ENCODE measurements at regions not wholly inside any gene's neighbourhood (a gene's known extent, or its start where the extent isn't known, plus 50 kb on each side); places are given as distances from the start of the nearest gene placed in this dataset.

DNA sequence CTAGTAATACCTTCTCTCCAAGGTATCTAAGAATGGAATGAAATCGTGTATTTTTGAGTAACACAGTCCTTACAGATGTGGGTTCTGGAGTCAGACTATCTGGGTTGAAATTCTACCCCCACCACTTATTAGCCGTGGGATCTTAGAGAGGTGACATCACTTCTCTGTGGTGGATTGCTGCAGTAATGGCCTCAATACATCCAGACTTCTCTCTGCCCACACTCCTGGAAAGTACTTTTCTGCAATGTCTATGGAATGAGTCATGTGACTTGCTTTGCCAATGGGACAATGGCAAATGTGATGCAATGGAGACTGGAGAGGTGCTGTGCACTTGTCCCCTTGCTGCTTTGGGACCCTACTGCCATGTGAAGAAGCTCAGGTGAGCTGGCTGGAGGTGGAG lies 418.2 kb downstream of the HAPSTR1 start:
- H3K4me3 Mint-ChIP-seq = no peak overlapping the region
- DNase-seq = no peak
- peaks cover 8% of the 10 kb centered on the region for H3K9me3 Mint-ChIP-seq
- H3K4me1 Mint-ChIP-seq = no peaks in the 10 kb centered on the region
- no peak overlapping the region for H3K27ac Mint-ChIP-seq
- H3K36me3 Mint-ChIP-seq (ENCODE audit: low read depth) = no peaks in the 10 kb centered on the region
- intact Hi-C loops (cut with micrococcal nuclease) = no loop called here
- H3K27me3 Mint-ChIP-seq = no peaks in the 10 kb centered on the region

DNA sequence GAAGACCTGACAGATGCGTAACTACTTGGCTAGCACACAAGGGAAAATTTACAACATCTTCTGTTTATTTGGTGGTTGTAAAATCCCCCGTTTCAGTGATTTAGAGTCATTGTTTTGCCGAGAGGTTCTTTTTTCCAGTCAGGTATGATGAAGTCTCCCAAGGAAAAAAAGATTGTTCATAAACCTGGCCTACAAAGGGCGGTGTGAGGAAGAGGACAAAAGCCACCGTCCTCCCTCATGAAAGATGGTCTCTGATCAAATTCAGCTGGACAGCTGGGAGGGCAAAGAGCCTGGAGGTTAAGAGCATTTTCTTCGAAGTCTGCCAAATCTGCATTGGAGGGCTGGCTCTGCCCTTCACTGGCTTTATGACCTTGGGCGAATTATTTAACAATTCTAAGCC lies 419.9 kb downstream of the HAPSTR1 start:
- Mint-ChIP-seq H3K27me3 (no peaks in the 10 kb centered on the region), H3K36me3 (ENCODE audit: low read depth) (no peaks in the 10 kb centered on the region), H3K4me1 (no peaks in the 10 kb centered on the region), H3K27ac (no peak overlapping the region), H3K4me3 (no peak overlapping the region), H3K9me3 (peaks cover 8% of the 10 kb centered on the region)
- intact Hi-C loops (cut with micrococcal nuclease) = no loop called here
- DNase-seq = no peak

DNA sequence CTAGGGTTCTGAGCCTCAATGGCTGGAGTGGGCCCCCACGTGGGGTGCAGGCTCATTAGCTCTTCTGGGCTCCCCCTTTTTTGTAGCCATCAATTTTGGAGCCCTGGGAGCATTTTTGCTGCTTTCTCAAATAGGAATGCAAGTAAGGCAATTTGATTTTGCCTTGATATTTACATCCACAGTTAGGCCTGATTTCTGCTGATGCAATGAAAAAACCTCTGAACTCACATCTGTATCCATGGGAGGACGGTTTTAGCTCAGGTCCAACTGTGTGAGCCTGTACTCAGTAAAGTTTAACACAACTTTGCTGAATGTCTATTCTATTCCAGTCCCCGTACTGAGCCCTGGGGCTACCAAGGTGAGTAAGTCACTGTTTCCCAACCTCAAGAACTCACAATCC lies 425.0 kb downstream of the HAPSTR1 start:
- Mint-ChIP-seq H3K4me3 (no peak overlapping the region), H3K9me3 (peaks cover 4% of the 10 kb centered on the region), H3K36me3 (ENCODE audit: low read depth) (no peaks in the 10 kb centered on the region), H3K27ac (no peak overlapping the region), H3K27me3 (no peaks in the 10 kb centered on the region), H3K4me1 (no peaks in the 10 kb centered on the region)
- DNase-seq = no peak
- intact Hi-C loops (cut with micrococcal nuclease) = no loop called here

DNA sequence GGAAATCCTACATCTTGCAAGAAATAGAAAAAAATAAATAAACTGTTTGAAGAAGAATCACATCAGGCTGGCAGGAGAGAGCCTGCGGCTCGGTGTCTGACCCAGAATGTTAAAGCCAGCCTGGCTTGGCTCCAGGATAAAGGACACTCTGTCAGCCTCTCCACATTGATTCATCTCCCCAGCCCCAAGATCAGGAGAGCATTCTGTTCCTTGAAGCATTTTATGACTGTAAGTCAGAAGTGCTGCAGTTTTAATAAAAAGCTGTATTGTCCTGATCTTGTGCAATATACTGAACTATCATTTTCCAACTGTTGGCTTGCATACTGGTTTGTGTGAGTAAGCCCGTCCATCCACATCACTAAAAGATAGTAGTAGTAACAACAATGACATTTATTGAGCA lies 426.6 kb downstream of the HAPSTR1 start:
- Mint-ChIP-seq H3K4me1 (no peaks in the 10 kb centered on the region), H3K27me3 (no peaks in the 10 kb centered on the region), H3K4me3 (no peak overlapping the region)

DNA sequence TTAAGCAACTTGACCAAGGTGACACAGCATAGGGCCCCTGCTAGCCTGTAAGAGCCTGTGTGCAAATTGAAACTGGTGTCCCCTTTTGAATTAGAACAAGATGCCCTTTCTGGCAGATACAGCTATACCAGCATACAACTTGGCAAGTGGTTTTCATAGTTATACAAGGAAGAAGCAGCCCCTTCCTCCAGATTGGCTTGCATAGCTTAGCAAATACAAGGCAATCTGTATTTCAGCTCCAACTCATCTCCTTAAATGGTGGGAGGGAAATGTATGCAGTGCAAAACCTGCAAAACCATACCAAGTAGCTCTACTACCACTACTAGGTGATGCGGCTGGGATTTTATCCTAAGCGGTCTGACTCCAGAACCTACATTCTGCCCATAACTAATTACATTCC lies 427.1 kb downstream of the HAPSTR1 start:
- intact Hi-C loops (cut with micrococcal nuclease) = no loop called here
- no peaks in the 10 kb centered on the region for H3K4me1 Mint-ChIP-seq
- H3K4me3 Mint-ChIP-seq = no peak overlapping the region
- H3K36me3 Mint-ChIP-seq (ENCODE audit: low read depth) = no peaks in the 10 kb centered on the region
- no peak for DNase-seq
- H3K27ac Mint-ChIP-seq = no peak overlapping the region
- no peaks in the 10 kb centered on the region for H3K9me3 Mint-ChIP-seq
- H3K27me3 Mint-ChIP-seq = no peaks in the 10 kb centered on the region

More for the DNA sequence above, 426.6 kb downstream of the HAPSTR1 start:
- no peaks in the 10 kb centered on the region for H3K9me3 Mint-ChIP-seq
- intact Hi-C loops (cut with micrococcal nuclease) = no loop called here
- H3K36me3 Mint-ChIP-seq (ENCODE audit: low read depth) = no peaks in the 10 kb centered on the region
- no peak overlapping the region for H3K27ac Mint-ChIP-seq
- no peak for DNase-seq

DNA sequence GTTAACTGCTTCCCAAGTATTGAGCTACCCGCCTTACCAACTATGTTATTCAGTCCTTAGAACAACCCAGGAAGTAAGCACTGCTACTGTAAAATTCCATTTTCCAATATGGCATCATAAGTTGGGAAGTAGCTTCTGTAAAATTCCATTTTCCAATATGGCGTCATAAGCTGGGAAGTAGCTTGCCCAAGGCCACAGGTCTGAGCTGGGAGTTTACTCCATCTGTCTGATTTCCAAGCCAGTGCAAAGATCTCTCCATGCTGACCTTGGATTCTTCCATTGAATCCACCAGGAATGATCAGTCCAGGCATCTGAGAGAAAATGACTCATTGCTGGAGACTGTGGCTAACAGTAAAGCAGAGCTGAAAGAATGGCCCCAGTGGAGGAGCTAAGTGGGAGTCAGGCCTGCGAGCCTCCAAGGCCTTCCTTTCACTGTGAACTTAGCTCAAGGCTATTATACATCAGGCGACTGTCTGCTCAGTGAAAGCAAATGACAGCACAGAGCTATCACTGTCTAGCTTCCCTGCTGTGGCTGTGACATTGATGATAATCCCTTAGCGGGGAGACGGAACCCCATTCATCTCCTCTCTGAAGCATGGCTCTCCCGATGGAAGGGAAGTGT lies 430.4 kb downstream of the HAPSTR1 start:
- H3K27ac Mint-ChIP-seq = no peak overlapping the region
- no peaks in the 10 kb centered on the region for H3K36me3 Mint-ChIP-seq (ENCODE audit: low read depth)
- no peaks in the 10 kb centered on the region for H3K27me3 Mint-ChIP-seq
- DNase-seq = no peak
- H3K4me1 Mint-ChIP-seq = no peaks in the 10 kb centered on the region
- H3K4me3 Mint-ChIP-seq = no peak overlapping the region
- intact Hi-C loops (cut with micrococcal nuclease) = no loop called here
- H3K9me3 Mint-ChIP-seq = peaks cover 7% of the 10 kb centered on the region

DNA sequence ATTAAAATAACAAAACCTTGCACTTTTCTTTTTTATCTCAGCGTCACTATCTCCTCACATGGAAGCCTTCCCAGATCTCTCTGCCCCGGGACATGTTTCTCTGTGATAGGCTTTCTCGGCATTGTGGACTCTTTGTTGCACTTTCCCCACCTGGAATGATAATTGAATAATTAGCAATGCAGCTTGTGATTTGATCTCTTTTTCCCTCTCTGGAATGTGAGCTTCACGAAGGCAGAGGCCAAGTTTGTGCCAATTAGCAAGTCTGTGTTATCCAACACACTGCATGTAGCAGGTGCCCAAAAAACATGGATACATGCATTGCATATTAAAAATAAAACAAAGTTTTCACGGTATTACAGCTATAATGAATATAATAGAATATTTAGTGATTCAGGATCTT lies 431.2 kb downstream of the HAPSTR1 start:
- intact Hi-C loops (cut with micrococcal nuclease) = no loop called here
- Mint-ChIP-seq H3K36me3 (ENCODE audit: low read depth) (no peaks in the 10 kb centered on the region), H3K9me3 (peaks cover 7% of the 10 kb centered on the region), H3K4me1 (no peaks in the 10 kb centered on the region), H3K4me3 (no peak overlapping the region), H3K27me3 (no peaks in the 10 kb centered on the region), H3K27ac (no peak overlapping the region)
- no peak for DNase-seq

DNA sequence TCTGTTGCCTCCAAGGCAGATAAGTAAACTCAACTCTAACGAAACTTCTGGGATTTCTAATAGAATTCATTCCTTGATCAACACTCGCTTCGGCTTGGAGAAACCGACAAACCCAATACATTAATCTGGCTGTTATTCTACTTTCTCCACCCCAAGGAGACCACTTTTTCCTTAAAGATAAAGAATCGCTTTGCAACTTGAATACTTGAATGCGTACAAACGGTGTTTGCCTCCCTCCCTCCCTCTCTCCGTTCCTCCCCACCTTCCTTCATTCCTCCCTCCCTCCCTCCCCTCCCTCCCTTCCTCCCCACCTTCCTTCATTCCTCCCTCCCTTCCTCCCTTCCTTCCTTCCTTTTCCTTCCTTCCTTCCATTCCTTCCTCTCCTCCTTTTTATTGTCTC lies 432.6 kb downstream of the HAPSTR1 start:
- Mint-ChIP-seq H3K4me1 (no peaks in the 10 kb centered on the region), H3K4me3 (no peak overlapping the region), H3K27me3 (no peaks in the 10 kb centered on the region), H3K9me3 (peaks cover 7% of the 10 kb centered on the region), H3K27ac (no peak overlapping the region), H3K36me3 (ENCODE audit: low read depth) (no peaks in the 10 kb centered on the region)
- no peak for DNase-seq
- intact Hi-C loops (cut with micrococcal nuclease) = no loop called here

DNA sequence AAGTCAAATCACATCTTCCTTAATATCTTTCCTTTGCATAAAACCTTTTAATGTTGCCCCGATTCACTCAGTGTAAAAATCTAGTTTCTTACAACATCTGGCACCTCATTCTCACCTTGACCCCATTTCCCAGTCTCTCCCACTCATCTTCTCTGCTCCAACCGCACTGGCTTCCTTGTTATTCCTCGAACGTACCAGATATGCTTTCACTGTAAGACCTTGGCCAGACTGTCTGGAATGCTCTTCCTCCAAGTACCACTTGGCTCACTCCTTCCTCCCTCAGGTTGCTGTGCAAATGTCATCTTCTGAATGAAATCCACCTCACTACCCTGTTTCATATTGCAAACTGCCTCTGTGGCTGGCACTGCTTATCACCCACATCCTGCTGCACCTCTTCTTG lies 433.6 kb downstream of the HAPSTR1 start:
- Mint-ChIP-seq H3K27me3 (no peaks in the 10 kb centered on the region), H3K4me1 (no peaks in the 10 kb centered on the region), H3K27ac (no peak overlapping the region), H3K36me3 (ENCODE audit: low read depth) (no peaks in the 10 kb centered on the region), H3K4me3 (no peak overlapping the region), H3K9me3 (peaks cover 7% of the 10 kb centered on the region)
- DNase-seq = no peak
- intact Hi-C loops (cut with micrococcal nuclease) = no loop called here

DNA sequence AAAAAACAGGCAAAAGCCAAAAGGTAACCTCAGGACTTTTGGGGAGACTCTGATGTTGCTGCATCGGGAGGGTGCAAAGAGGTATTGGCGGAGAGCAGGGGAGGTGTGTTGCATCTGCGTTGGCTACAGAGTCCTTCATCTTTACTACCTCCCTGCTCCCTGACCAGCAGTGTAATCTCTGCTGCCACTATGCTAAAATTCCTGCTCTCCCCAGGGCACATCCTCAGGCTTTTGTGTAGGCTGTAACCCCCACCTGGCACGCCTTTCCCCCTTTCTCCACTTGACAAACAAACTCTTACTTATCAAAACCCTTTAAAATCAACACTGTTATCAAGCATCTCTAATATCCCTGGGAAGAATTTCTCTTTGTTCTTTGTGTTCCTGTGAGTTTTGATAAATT lies 435.3 kb downstream of the HAPSTR1 start:
- Mint-ChIP-seq H3K36me3 (ENCODE audit: low read depth) (no peaks in the 10 kb centered on the region), H3K27me3 (no peaks in the 10 kb centered on the region), H3K4me1 (no peaks in the 10 kb centered on the region), H3K27ac (no peak overlapping the region), H3K4me3 (no peak overlapping the region), H3K9me3 (peaks cover 9% of the 10 kb centered on the region)
- intact Hi-C loops (cut with micrococcal nuclease) = no loop called here
- DNase-seq = no peak

DNA sequence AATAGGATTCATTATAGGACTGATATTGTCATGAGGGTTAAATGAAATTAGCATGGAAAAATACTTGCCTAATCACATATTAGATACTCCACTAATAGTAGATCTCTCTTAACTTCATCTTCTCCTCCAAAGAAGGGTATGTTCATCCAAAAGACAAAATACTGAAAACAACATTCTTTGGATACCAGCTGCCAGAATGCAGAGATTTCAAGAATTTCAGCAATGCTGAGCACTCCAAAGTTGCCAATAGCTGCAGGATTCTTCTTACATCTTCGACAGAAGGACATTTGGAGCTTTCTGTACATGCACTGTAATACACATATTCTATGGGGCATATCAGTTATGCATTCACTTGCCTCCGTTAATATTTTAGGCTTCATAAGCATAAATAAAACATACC lies 436.5 kb downstream of the HAPSTR1 start:
- no peak overlapping the region for H3K27ac Mint-ChIP-seq
- no peaks in the 10 kb centered on the region for H3K27me3 Mint-ChIP-seq
- DNase-seq = no peak
- no peaks in the 10 kb centered on the region for H3K36me3 Mint-ChIP-seq (ENCODE audit: low read depth)
- H3K9me3 Mint-ChIP-seq = peaks cover 12% of the 10 kb centered on the region
- H3K4me1 Mint-ChIP-seq = no peaks in the 10 kb centered on the region
- H3K4me3 Mint-ChIP-seq = no peak overlapping the region
- intact Hi-C loops (cut with micrococcal nuclease) = no loop called here

DNA sequence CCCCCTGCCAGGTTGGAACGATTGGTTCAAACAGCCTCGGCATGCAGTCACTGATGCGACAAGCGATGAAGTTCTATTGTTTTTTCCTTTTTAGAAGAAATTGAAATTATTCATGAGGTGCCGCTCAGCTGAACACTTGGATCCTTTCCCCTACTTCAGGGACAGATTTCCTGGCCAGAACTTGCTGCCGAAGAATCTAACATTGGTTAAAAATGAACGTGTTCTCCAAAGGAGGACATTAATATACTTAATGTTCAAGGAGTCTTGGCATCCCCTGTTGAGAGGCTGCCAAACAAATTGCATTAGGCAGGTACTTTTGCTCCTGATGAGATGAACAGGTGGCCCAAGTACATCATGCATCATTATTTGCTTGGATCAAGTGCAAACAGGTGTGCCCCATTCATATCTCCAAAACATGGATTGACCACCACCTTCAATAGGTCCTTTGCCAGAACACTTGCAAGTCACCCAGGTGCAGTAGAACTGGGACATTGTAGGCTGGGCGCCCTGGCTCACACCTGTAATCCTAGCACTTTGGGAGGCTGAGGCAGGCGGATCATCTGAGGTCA lies 437.2 kb downstream of the HAPSTR1 start:
- Mint-ChIP-seq H3K4me3 (no peak overlapping the region), H3K36me3 (ENCODE audit: low read depth) (no peaks in the 10 kb centered on the region), H3K27ac (no peak overlapping the region), H3K4me1 (no peaks in the 10 kb centered on the region), H3K27me3 (no peaks in the 10 kb centered on the region), H3K9me3 (peaks cover 13% of the 10 kb centered on the region)
- intact Hi-C loops (cut with micrococcal nuclease) = no loop called here
- no peak for DNase-seq

DNA sequence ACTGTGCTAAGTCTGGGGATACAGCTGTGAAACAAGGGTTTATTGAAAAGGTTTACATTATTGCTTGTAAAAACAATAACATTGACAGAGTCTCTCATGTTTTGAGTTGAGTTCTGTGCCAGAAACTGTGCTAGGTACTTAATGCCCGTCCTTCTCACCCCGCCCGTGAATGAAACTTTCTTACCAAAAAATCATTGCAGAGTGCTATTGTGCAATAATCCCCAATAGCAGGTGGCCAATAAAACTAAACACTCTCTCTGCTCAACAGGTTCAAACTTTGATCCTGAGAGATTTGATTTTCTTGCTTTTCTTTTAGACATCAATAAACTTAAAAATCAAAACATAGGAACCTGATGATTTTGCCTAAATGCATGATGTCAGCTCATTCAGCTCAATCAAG lies 441.6 kb downstream of the HAPSTR1 start:
- peaks cover 19% of the 10 kb centered on the region for H3K9me3 Mint-ChIP-seq
- no peaks in the 10 kb centered on the region for H3K4me1 Mint-ChIP-seq
- no peaks in the 10 kb centered on the region for H3K27me3 Mint-ChIP-seq
- no peak for DNase-seq
- intact Hi-C loops (cut with micrococcal nuclease) = no loop called here
- no peaks in the 10 kb centered on the region for H3K36me3 Mint-ChIP-seq (ENCODE audit: low read depth)
- no peak overlapping the region for H3K27ac Mint-ChIP-seq
- no peak overlapping the region for H3K4me3 Mint-ChIP-seq

DNA sequence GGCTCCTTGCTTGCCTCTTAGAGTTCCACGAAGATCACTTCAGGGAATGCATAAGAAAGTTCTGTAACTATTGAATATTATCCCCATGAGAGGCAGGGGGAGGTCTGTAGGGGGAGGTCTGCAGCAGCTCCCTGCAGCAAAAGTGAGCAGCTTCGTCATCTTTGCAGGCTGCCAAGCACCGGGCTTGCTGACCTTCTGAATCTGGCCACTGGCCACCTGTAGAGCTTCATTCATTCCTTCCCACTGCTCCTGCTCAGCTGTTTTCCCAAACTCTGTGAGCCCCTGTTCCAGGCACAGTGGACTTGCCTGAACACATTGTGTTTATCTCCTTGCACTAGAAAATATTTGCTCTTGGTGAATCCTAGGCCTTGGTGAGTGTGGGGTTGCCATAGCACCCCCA lies 443.3 kb downstream of the HAPSTR1 start:
- Mint-ChIP-seq H3K9me3 (peaks cover 19% of the 10 kb centered on the region), H3K36me3 (ENCODE audit: low read depth) (no peaks in the 10 kb centered on the region), H3K27me3 (no peaks in the 10 kb centered on the region), H3K27ac (no peak overlapping the region), H3K4me1 (no peaks in the 10 kb centered on the region), H3K4me3 (no peak overlapping the region)
- DNase-seq = no peak
- intact Hi-C loops (cut with micrococcal nuclease) = no loop called here

DNA sequence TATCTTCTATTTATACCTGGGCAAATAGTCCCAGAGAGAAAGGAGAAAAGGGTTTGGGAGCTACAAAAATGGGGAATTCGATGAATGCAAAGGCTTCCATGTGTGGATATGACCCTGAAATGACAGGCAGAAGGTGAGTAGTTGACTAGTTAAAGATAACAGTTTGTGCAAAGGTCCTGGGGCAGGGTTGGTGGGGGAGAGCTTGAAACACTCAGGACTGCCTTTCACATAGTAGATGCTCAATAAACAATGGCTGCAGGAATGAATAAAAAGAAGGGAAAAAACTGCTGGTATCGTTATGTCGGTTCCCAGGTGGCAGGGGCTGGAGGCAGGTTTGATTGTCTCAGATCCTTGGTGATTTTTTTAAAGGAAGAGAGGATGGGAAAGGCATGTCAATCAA lies 445.5 kb downstream of the HAPSTR1 start:
- Mint-ChIP-seq H3K4me3 (no peak overlapping the region), H3K4me1 (no peaks in the 10 kb centered on the region), H3K36me3 (ENCODE audit: low read depth) (no peaks in the 10 kb centered on the region), H3K27ac (no peak overlapping the region), H3K9me3 (peaks cover 16% of the 10 kb centered on the region), H3K27me3 (no peaks in the 10 kb centered on the region)
- no peak for DNase-seq
- intact Hi-C loops (cut with micrococcal nuclease) = no loop called here
